B cell (primary cell): ENCODE measurements at regions not wholly inside any gene's neighbourhood (a gene's known extent, or its start where the extent isn't known, plus 50 kb on each side); places are given as distances from the start of the nearest gene placed in this dataset.

ENCODE experiments used
- ATAC-seq: fragments of 200-7000 bp; cut with Tn5 transposase; one replicate; pipeline ENCODE4 v1.10.0; 2021; ENCODE audit warnings: low read depth, mild to moderate bottlenecking, moderate number of reproducible peaks, moderate library complexity
- CTCF ChIA-PET: fragments of 350-600 bp; sonication (Branson Sonifier 250); formaldehyde crosslinking; loops from one replicate; lab custom pipeline; 2021; ENCODE audit warnings: antibody characterized with exemption, inconsistent platforms; lab: Charles Lee
- POLR2A ChIA-PET: fragments of 350-600 bp; sonication (Branson Sonifier 250); formaldehyde crosslinking; loops from one replicate; lab custom pipeline; 2021; ENCODE audit warnings: antibody characterized with exemption; lab: Charles Lee
- DNase-seq: peaks from one replicate; pipeline ENCODE4 v3.0.0; 2013
- H2AFZ ChIP-seq: 2 replicates; pipeline ENCODE4 v1.6.1; 2012; ENCODE audit warnings: mild to moderate bottlenecking, low read depth, low read length; ENCODE audit not compliant: insufficient read depth, poor library complexity, severe bottlenecking
- H3K27ac ChIP-seq, 2 donors: 1 replicate in 1 of 2; 2 replicates in 1 of 2; pipeline ENCODE4 v1.5.1; 2012 to 2013; ENCODE audit warnings: low read length in 2 of 2, mild to moderate bottlenecking in 2 of 2, moderate library complexity in 1 of 2
- H3K27me3 ChIP-seq, 4 experiments: fragments of 200-600 bp in 1 of 4; sonication (generic) in 1 of 4; replicated peaks in 1 of 4; 1 replicate in 2 of 4; 2 replicates in 2 of 4; pipeline versions ENCODE4 v1.6.1 to v1.7.0; 2013 to 2016; ENCODE audit warnings: low read length in 3 of 4, mild to moderate bottlenecking in 2 of 4, mixed read lengths in 1 of 4, moderate library complexity in 1 of 4; ENCODE audit not compliant: insufficient read depth in 4 of 4, control insufficient read depth in 3 of 4; ENCODE audit errors: control extremely low read depth in 1 of 4
- H3K36me3 ChIP-seq, 2 experiments: replicated peaks in 1 of 2; 1 replicate in 1 of 2; 2 replicates in 1 of 2; pipeline versions ENCODE4 v1.6.1 to v1.7.1; 2013; ENCODE audit warnings: low read length in 1 of 2; ENCODE audit not compliant: insufficient read depth in 2 of 2, control insufficient read depth in 1 of 2; ENCODE audit errors: control extremely low read depth in 1 of 2, extremely low read depth in 1 of 2
- H3K4me1 ChIP-seq, 2 donors: fragments of 200-600 bp in 1 of 2; sonication (generic) in 1 of 2; 1 replicate in 1 of 2; 2 replicates in 1 of 2; pipeline versions ENCODE4 v1.5.1 to v1.6.1; 2013 to 2017; ENCODE audit warnings: low read length in 2 of 2; ENCODE audit not compliant: control insufficient read depth in 2 of 2, insufficient read depth in 2 of 2
- H3K4me2 ChIP-seq: replicated peaks from 2 replicates; pipeline ENCODE3; 2012; ENCODE audit warnings: mild to moderate bottlenecking, low read depth, low read length; ENCODE audit not compliant: poor library complexity, severe bottlenecking
- H3K4me3 ChIP-seq, 5 experiments: fragments of 200-600 bp in 1 of 5; sonication (generic) in 1 of 5; 1 replicate in 3 of 5; 2 replicates in 2 of 5; pipeline versions ENCODE4 v1.5.1 to v1.7.0; 2011 to 2016; ENCODE audit warnings: low read length in 4 of 5, mild to moderate bottlenecking in 4 of 5, low read depth in 2 of 5, control low read depth in 1 of 5, moderate library complexity in 1 of 5; ENCODE audit not compliant: insufficient read depth in 1 of 5; ENCODE audit errors: control extremely low read depth in 1 of 5, extremely low read depth in 1 of 5
- H3K79me2 ChIP-seq: fragments of 200-600 bp; sonication (generic); one replicate; pipeline ENCODE4 v1.6.0; 2016; ENCODE audit warnings: low read length; ENCODE audit not compliant: control insufficient read depth, insufficient read depth
- H3K9ac ChIP-seq: fragments of 200-600 bp; sonication (generic); 2 replicates; pipeline ENCODE4 v1.6.1; 2017; ENCODE audit warnings: mild to moderate bottlenecking, low read length, moderate library complexity
- H3K9me3 ChIP-seq, 3 donors: one replicate each; pipeline versions ENCODE4 v1.6.1 to v1.7.1; 2013; ENCODE audit warnings: low read length in 2 of 3; ENCODE audit not compliant: control insufficient read depth in 2 of 3, insufficient read depth in 1 of 3; ENCODE audit errors: control extremely low read depth in 1 of 3
- H4K20me1 ChIP-seq: 2 replicates; pipeline ENCODE4 v1.6.0; 2012; ENCODE audit warnings: mild to moderate bottlenecking, low read length; ENCODE audit not compliant: insufficient read depth, control insufficient read depth, poor library complexity, severe bottlenecking
- H3K27ac Mint-ChIP-seq: one replicate; pipeline ENCODE4 v1.8.0; 2021; ENCODE audit warnings: mixed read lengths
- H3K27me3 Mint-ChIP-seq: one replicate; pipeline ENCODE4 v1.8.0; 2021; ENCODE audit warnings: mixed read lengths
- H3K4me1 Mint-ChIP-seq: one replicate; pipeline ENCODE4 v1.8.0; 2021; ENCODE audit warnings: mixed read lengths
- H3K4me3 Mint-ChIP-seq: one replicate; pipeline ENCODE4 v1.8.0; 2021; ENCODE audit warnings: mixed read lengths
- H3K9me3 Mint-ChIP-seq: one replicate; pipeline ENCODE4 v1.8.0; 2022; ENCODE audit warnings: mixed read lengths; ENCODE audit not compliant: insufficient read depth
- EZH2 ChIP-seq: IDR thresholded peaks from 2 replicates; pipeline ENCODE4 v1.6.1; 2012; ENCODE audit warnings: borderline replicate concordance, low read depth, mild to moderate bottlenecking, moderate library complexity, low read length; ENCODE audit not compliant: insufficient read depth, poor library complexity, severe bottlenecking
- WGBS: methylation state at CpG from one replicate; pipeline ENCODE4 v1.1.5; 2013; ENCODE audit warnings: missing lambda C conversion rate; ENCODE audit not compliant: insufficient coverage; 5-methylcytosine and 5-hydroxymethylcytosine counted together
- intact Hi-C: fragments of 100-400 bp; cut with micrococcal nuclease; formaldehyde crosslinking; loops from one replicate; pipeline ENCODE4 v1.10.0; 2022
- TF ChIP-seq, protein P1 (sequence below): fragments of 200-600 bp; IDR thresholded peaks from one replicate; pipeline ENCODE4 v1.8.0; 2022; ENCODE audit warnings: antibody characterized with exemption, mild to moderate bottlenecking

GRCh38 chr1:181296180-181296579 is 187.1 kb upstream of the CACNA1E start:
- Histone ChIP-seq H4K20me1 (no peaks in the 10 kb centered on the region), H3K9ac (no peak overlapping the region), H3K9me3 (no peaks in the 10 kb centered on the region), H3K79me2 (no peaks in the 10 kb centered on the region), H3K4me3 (no peak overlapping the region), H3K36me3 (no peaks in the 10 kb centered on the region), H3K27ac (no peak overlapping the region), H3K27me3 (no peaks in the 10 kb centered on the region), H3K4me2 (no peak overlapping the region), H3K4me1 (no peaks in the 10 kb centered on the region), H2AFZ (no peak overlapping the region)
- ATAC-seq = no peak
- H3K4me1 Mint-ChIP-seq = no peaks in the 10 kb centered on the region
- WGBS = 71% methylated on average over 1 of the region's 2 CpGs
- ChIA-PET POLR2A (no interaction called here), CTCF (no interaction called here)
- intact Hi-C loops = no loop called here
- no peak for DNase-seq
- no peak overlapping the region for H3K27ac Mint-ChIP-seq
- no peak overlapping the region for H3K4me3 Mint-ChIP-seq
- H3K27me3 Mint-ChIP-seq = peaks cover 26% of the 10 kb centered on the region
- TF ChIP-seq EZH2 = no peak
- TF ChIP-seq, protein P1, sequence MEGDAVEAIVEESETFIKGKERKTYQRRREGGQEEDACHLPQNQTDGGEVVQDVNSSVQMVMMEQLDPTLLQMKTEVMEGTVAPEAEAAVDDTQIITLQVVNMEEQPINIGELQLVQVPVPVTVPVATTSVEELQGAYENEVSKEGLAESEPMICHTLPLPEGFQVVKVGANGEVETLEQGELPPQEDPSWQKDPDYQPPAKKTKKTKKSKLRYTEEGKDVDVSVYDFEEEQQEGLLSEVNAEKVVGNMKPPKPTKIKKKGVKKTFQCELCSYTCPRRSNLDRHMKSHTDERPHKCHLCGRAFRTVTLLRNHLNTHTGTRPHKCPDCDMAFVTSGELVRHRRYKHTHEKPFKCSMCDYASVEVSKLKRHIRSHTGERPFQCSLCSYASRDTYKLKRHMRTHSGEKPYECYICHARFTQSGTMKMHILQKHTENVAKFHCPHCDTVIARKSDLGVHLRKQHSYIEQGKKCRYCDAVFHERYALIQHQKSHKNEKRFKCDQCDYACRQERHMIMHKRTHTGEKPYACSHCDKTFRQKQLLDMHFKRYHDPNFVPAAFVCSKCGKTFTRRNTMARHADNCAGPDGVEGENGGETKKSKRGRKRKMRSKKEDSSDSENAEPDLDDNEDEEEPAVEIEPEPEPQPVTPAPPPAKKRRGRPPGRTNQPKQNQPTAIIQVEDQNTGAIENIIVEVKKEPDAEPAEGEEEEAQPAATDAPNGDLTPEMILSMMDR = no peak
- H3K9me3 Mint-ChIP-seq = no peaks in the 10 kb centered on the region

GRCh38 chr1:181308098-181308497 is 175.2 kb upstream of the CACNA1E start:
- Histone ChIP-seq H3K79me2 (no peaks in the 10 kb centered on the region), H3K9ac (no peak overlapping the region), H4K20me1 (no peaks in the 10 kb centered on the region), H3K27ac (no peak overlapping the region), H3K4me1 (no peaks in the 10 kb centered on the region), H2AFZ (no peak overlapping the region), H3K4me3 (no peak overlapping the region), H3K27me3 (peaks cover 0 to 5% (median 0%) of the 10 kb centered on the region in 4 experiments), H3K36me3 (no peaks in the 10 kb centered on the region), H3K4me2 (no peak overlapping the region), H3K9me3 (peaks cover 0 to 4% (median 0%) of the 10 kb centered on the region in 3 donors)
- Mint-ChIP-seq H3K9me3 (no peaks in the 10 kb centered on the region), H3K27me3 (peaks cover 47% of the 10 kb centered on the region), H3K4me1 (no peaks in the 10 kb centered on the region), H3K27ac (no peak overlapping the region), H3K4me3 (no peak overlapping the region)
- intact Hi-C loops = no loop called here
- no peak for DNase-seq
- ChIA-PET POLR2A (no interaction called here), CTCF (no interaction called here)
- ATAC-seq = no peak
- TF ChIP-seq, protein P1 = no peak
- no peak for TF ChIP-seq EZH2
- 20% methylated on average over 2 of the region's 3 CpGs for WGBS
